GM12874 (cell line): ENCODE measurements at regions not wholly inside any gene's neighbourhood (a gene's known extent, or its start where the extent isn't known, plus 50 kb on each side); places are given as distances from the start of the nearest gene placed in this dataset.

Source experiments
- TF ChIP-seq, protein P1 (sequence below): IDR thresholded peaks from 2 replicates; pipeline ENCODE4 v1.5.1; 2011; ENCODE audit warnings: low read depth, mild to moderate bottlenecking, control low read depth, low read length, moderate library complexity; ENCODE audit not compliant: insufficient read depth

DNA sequence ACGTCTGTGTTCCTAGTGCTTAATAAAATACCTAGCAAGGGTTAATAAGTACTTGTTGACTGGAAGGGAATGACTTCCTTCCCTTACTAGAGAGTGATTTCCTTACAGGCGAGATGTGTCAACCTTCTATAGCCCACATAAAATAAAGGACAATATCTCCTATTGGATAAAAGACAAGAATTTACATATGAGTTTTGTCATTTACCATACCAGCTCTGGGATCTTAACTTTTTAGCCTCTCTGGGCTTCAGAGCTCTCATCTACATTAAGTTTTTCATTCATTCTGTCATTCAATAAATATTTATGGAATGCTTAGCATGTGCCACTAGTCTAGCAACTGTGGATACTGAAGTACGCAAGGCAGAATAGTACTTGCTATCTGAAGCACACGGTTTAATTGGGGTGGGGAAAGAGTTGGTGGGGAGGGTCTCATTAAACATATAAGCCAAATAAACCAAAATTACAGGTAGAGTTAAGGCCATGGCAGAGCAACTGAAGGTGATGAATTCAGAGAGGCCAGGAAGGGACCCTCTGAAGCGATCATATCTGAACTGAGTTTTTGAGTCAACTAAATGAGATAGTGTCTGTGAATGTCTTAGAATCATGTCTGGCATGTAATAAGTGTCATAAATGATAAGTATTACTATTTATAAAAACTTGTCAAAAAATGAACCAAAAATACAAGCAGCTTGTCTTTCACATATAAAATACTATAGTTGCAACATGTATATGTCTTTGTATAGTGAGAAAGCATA is 91.6 kb upstream of the BMP2K start:
- TF ChIP-seq, protein P1, sequence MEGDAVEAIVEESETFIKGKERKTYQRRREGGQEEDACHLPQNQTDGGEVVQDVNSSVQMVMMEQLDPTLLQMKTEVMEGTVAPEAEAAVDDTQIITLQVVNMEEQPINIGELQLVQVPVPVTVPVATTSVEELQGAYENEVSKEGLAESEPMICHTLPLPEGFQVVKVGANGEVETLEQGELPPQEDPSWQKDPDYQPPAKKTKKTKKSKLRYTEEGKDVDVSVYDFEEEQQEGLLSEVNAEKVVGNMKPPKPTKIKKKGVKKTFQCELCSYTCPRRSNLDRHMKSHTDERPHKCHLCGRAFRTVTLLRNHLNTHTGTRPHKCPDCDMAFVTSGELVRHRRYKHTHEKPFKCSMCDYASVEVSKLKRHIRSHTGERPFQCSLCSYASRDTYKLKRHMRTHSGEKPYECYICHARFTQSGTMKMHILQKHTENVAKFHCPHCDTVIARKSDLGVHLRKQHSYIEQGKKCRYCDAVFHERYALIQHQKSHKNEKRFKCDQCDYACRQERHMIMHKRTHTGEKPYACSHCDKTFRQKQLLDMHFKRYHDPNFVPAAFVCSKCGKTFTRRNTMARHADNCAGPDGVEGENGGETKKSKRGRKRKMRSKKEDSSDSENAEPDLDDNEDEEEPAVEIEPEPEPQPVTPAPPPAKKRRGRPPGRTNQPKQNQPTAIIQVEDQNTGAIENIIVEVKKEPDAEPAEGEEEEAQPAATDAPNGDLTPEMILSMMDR: no peak

DNA sequence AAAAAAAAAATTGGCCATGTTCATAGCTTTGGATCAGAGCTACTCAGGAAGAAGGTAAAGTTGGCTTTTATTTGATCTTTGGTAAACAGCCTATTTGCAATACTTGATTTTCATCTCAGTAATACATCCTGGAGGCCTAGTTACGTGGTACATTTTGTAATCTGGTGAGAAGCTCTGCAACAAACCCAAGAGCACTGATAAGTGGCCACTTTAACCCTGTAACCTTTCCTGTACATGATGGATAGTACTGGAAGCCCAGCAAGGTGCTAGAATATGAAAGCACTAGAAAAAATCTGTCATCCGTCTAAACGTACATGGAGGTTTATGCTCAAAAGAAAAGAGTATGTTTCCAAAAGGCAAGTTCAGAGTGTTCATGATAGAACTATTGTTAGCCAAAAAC is 88.3 kb upstream of the BMP2K start:
- TF ChIP-seq, protein P1: no peak

DNA sequence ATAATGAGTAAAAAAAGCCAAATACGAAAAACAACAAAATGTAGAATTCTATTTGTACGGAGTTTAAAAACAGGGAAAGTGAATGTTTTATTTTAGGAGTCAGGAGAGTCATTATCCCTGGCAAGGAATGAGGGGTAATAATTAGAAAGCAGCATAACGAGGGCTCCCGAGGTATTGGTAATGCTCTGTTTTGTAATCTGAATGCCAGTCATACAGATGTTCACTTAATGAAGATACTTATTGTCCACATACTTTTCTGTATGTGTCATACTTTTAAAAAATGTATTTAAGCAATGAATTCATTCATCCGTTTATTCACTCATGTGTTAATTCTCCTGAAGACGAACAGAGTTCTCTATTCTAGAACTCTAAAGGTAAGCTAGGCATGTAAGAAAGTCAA is 87.8 kb upstream of the BMP2K start:
- TF ChIP-seq, protein P1: no peak

DNA sequence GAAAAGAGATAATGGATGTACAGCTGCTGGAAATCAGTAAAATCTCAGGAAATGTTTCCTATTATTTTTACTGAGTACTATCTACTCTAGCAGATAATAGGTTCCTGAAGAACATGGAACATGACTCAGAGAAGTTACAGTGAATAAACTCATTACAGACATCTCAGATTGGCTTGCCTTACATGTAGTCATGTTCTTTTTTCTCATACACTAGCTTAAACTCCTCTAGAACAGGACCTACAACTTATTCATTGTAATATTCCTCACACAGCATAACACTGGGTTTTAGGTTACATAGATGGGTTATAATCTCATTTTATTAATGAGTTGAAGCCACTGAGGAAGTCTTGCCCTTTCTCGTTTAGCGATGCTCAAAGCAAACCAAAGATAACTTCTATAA is 86.9 kb upstream of the BMP2K start:
- TF ChIP-seq, protein P1: no peak

DNA sequence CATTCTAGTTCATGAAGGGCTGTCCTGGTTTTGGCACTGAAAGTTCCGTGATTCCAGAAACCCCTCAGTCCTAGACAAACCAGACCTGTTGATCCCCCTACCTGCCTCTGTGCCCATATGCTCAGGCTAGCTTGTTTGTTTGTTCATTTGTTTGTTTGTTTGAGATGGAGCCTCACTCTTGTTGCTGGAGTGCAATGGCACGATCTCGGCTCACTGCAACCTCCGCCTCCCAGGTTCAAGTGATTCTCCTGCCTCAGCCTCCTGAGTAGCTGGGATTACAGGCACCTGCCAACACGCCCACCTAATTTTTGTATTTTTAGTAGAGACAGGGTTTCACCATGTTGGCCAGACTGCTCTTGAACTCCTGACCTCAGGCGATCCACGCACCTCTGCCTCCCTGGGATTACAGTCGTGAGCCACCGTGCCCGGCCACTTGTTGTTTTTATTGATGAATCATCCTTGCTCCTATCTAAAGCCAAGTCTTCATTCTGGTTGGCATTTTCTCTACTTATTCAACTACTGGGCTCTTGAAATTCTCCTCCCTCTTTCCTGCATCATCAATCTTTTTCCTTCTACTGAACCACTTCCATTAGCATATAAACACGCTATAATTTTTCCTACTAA is 86.3 kb upstream of the BMP2K start:
- TF ChIP-seq, protein P1: no peak

DNA sequence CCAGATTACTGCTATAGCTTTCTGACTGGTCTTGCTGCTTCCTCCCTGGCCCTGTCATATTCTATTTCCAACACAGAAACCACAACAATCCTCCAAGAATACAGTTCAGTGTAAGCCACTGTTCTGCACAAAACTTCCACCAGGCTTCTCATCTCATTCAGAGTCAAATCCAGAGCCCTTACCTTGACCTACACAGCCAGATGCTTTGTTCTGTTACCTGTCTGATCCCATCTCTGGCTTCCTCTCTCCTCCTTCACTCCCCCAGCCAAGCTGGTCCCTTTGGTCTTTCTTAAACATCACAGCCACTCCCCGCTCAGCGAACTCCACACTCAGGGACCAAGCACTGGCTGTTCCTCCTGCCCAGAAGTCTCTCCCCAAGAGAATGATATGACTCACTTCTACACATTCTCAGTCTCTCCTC is 84.8 kb upstream of the BMP2K start:
- TF ChIP-seq, protein P1: no peak

DNA sequence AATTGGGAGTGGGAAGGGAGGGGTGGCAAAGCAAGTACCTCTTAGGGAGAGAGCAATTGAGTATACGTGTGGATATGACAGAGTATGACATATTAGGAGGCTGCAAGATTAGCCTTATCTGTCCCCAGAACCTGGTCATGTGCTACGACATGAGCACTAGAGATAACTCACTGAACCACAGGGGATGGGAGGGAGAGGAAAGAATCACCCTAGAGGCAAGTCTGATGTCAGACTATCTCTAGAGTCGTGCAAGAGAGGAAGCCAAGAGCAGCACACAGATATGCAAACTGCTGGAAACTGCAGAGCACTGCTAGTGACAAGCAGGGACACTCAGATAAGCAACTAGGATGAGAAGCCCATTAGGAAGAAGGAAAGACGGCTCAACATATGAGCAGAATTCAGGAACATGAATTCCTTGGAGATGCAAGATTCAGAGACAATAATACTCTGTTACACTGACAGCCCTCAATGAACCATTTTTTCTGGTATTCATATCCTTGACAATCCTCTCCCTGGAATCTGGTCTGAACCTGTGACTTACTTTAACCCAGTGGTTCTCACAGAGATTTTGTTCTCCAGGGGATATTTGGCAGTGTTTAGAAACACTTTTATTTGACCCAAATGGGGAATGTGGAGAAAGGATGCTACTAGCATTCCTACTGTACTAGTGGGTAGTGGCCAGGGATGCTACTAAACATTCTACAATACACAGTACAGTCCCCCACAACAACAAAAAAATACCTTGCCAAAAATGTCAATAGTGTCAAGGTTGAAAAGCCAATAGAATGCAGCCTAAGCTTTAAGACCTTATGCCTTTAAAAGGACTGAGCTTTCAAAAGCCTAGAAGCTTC is 84.0 kb upstream of the BMP2K start:
- TF ChIP-seq, protein P1: no peak
